HG03520 (cell line): ENCODE measurements at regions not wholly inside any gene's neighbourhood (a gene's known extent, or its start where the extent isn't known, plus 50 kb on each side); places are given as distances from the start of the nearest gene placed in this dataset.

ENCODE experiments used
- ATAC-seq: cut with Tn5 transposase; IDR thresholded peaks from one replicate; pipeline ENCODE4 v1.9.1; 2021; ENCODE audit warnings: mild to moderate bottlenecking, moderate library complexity; ENCODE audit not compliant: unreplicated experiment

DNA sequence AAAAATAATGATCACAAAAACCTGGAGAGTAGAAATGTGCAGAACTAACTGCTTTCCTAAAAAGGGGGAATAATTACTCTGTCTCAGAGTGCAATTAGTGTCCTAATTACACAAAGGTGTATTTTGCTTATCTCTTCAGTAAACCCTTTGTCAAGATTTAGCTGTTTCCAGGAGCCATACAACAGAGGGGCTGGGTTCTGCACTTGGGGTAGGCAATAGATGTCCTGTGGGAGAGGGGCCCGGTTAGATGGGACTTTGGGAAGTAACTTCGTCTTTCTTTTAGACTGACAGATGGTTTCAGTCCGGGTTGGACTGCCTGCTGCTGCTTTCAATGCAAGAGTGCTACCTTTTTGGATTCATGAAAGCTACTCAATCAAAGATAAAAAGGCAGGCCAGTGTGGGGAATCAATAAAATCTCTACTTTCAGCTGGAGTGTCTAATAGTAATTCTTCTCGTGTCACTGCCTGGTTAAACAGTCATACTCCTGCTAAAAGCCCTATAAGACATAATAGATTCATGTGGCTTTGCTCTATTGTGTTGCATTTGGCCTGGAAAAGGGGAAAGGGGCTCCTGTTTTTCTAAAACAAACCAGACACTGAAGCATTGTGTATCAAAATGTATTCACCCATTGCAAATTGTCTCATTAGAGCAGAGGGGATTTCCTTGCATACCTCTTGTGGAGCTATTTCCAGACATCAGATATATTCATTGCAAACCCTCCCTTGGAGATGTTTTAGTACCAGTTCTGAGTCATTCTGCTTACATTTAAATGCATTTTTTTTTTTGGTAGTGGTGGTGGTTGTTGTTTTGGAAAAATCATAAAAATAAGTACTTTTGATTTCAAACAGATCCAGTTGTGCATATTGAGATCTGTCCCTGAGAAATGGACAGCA, 83.3 kb upstream of the PCDH8 start:
- ATAC-seq, result no peak

GRCh38 chr13:52931131-52931530, 82.7 kb upstream of the PCDH8 start:
- ATAC-seq, result no peak

DNA sequence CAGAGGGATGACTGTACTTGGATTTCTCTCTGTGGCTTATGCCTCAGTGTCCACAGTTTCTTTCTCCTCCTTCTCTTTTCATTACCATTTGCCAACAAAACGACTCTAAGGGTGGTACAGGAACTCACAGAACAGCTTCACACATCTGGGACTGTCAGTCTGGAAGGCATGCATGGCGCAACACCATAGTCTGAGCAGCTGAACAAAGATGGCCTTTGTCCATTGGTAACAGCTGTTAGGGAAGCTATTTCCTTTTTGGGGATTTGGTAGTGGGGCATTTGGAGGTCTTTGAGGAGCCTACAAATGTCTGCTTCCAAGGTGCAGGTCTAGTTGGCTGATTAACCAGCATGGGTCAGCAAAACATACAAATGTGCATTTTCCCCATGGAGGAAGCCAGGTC, 81.4 kb upstream of the PCDH8 start:
- ATAC-seq, result no peak

GRCh38 chr13:52926971-52927370, 78.5 kb upstream of the PCDH8 start:
- ATAC-seq, result no peak

DNA sequence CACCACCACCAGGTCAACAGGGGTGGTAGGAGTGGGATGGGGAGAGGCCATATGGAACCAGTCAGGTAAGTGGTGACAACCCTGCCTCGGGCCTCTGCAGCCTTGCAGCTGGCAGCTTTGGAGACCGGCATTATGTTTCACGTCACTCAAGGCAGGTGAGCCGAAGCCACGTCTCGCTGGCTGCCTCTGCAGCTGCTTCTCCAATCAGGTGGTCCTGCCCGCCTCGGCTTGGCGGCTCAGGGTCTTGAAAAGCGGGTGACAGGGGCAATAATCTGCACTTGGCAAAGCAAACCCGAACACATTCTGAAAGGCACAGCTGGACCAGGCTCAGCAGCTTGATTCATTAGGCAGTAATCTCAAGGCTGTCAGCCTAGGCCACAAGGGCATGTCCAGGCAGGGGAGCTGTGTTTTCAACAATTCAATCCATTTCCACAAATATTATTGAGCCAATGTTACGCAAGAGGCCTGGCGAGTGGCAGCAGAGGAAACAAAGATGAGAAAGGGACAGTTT, 77.4 kb upstream of the PCDH8 start:
- no peak for ATAC-seq

DNA sequence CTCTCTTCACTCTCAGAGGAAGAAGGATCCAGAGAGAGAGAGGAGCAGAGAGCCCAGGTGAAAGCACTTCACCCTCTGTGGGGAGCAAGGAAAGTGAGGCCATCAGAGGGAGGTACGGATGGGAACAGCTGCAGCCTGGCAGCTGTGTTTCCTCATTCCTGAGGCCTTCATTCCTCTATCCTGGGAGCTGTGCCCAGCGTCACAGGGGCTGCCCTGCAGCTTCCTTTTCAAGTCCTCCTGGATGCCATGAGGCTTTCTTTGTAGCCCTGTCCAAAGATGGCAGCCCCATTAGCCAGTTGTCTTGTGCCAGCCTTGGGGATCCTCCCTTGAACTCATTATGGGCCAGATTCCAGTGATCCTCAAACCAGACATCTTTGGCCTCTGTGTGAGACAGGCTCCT, 76.8 kb upstream of the PCDH8 start:
- ATAC-seq, result no peak

GRCh38 chr13:52924289-52925148, 76.1 kb upstream of the PCDH8 start:
- no peak for ATAC-seq

- no peak for ATAC-seq
Measured at GRCh38 chr13:52922961-52923360, 74.5 kb upstream of the PCDH8 start.

DNA sequence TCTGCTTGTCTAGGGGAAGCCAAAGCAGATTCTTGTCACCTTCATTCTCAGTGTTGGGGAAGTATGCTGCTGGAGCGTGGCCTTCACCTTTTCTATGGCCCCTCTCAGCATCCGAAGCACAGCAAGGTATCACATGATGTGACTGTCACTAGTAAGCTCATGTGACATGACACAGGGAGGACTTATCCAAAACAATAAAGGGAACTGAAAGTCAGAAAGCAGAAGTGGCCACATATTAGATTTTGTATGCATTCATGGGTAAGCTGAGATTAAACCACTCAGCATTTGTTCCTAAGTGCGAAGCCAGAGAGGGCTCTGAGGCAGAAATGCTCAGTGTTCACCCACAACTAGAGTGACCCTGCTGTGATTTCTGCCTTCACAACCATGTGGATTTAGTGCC, 72.8 kb upstream of the PCDH8 start:
- peak; percentile 99 for ATAC-seq

DNA sequence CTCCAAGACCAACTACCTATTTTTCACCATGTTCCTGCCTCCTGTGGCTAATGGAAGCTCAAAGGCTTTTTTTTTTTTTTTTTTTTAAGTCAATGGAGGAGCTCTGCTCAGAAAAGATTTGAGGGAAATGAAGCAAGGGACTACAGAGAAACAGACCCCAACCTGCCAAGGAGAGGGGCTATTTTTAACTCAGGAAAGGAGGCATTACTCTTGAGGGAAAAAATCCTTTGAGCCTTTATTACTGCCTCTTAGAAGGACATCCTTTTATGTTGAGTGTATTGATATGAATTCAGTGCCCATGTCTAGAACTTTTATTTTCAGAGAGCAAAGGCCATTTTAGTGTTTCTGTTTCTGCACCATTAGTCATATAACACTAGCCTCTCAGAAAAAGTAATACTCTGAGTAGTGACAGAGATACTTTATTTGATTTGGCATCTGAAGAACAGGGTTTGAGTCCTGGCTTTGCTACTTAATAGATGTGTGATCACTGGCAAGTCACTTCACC, 68.1 kb upstream of the PCDH8 start:
- ATAC-seq, result no peak

DNA sequence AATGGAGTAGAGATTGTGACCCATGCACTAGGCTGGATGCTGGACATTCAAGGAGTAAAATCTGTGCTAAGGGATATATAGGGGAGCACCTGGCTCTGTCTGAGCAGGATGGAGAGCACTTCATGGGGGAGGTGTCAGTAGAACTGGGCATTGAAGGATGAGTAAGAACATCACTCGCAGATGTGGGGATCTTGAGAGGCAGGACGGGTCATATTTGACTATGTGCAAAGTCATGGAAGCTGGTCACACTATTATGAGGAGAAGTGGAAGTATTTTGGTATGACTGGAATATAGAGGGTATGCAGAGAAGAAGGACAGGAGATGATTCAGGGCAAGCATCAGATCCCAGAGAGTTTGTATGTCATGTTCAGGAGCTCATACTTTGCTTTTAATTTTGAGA, 62.9 kb upstream of the PCDH8 start:
- ATAC-seq, result no peak

- peak; percentile 75 for ATAC-seq
Measured at GRCh38 chr13:52910318-52910717, 61.9 kb upstream of the PCDH8 start.

DNA sequence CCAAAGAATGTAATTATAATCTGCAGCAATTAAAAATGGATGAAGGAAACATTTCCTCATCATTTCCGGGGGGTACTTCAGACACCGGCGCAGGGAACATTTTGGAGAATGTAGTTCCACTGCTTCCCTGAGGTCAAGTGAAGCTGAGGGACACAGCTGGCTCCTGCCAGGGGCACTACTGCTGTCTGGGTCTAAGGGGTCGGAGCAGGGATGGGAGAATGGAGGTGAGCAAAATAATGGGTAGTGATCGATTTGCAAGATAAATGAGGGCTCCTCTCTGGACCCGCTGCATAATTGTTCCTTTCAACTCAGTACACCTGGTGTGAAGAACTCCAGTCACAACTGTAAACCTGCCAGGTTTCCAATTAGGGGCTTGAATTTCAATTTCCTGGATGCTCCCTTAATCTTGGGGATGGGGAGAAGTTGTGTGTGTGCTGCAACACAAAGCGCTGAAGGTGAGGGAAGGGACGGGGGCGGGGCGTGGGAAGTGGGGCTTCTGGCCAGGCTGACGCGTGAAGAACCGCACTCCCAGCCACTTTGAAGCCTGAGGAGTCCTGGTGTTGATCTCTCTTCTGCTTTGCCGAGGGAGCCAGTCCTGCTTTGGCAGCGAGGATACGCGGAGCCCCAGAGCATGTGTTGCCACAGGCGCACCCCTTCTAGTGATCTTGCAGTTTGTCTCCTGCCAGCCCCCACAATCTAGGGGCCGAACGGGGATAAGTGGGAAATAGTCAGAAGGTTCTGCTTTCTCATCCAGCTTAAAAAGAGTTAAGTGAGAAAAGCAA, 57.9 kb upstream of the PCDH8 start:
- no peak for ATAC-seq

DNA sequence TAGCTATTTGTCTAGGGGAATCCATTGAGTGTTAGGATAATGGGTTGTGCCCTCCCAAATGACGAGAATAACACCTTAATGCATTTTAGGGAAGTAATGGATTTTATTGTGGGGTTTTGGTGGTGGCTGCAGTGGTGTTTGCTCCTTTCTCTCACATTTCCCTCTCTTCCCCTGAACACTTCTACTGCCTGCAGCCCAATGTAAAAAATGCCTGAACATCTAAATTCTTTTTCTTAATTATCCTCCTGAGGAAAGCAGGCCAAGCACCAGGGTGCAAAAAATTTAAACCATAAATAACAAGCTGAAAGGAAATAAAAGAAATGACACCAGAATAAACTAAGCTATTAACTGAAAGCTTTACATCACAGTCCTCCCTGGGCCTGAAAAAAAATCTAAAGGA, 57.3 kb upstream of the PCDH8 start:
- ATAC-seq, result no peak

DNA sequence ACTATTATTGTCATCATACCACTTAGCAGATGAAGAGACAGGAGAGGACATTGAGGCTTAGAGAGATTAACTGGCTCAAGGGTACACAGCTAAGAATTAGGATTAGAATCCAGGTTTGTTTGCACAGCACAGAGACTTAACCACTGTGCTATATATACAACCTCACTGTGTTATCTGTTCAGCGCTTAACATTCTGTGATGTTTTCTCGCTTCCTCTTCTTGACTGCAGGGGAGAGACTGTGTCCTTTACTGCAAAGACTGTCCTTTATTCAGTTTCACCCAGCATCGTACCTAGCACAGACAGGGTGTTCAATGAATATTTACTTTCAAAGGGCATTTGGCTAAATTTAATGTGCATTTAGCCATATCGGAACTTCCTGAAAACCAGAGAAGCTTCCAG, 54.9 kb upstream of the PCDH8 start:
- peak; percentile 99 for ATAC-seq

DNA sequence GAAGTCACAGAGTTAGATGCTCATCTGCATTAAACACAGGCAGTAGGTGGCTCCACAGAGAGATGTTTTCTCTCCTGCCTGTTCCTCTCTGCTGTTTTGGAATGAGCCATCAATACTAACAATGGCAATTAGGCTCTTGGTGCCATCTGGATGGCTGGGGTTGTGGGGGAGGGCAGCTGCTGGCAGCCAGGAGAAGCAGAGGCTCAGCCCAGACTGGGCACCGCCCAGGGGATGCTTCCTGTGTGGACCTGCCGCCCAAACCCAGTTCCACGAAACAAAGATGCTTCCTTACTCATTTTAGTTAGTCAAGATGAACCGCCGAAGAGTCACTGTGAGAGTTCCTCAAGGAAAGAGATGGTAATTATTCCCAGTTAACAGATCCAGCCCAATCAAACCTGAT, 50.8 kb upstream of the PCDH8 start:
- no peak for ATAC-seq
